ENCODE measurements at regions not wholly inside any gene's neighbourhood (a gene's known extent, or its start where the extent isn't known, plus 50 kb on each side); places are given as distances from the start of the nearest gene placed in this dataset.

- TF ChIP-seq CTCF (IDR thresholded peaks at IDR 0.05; ENCODE audit: borderline replicate concordance), result no peak
- Histone ChIP-seq H3K4me3 (no peak overlapping the region), H3K27ac (replicated peaks) (no peak overlapping the region), H3K27me3 (ENCODE audit: low read depth) (no peaks in the 10 kb centered on the region), H3K9me3 (replicated peaks) (peaks cover 15% of the 10 kb centered on the region), H3K36me3 (no peaks in the 10 kb centered on the region), H3K4me1 (no peaks in the 10 kb centered on the region)
- DNase-seq, result no peak
- intact Hi-C loops (cut with micrococcal nuclease), result no loop called here
Measured at GRCh38 chr3:177994976-177995375, 541.3 kb upstream of the KCNMB2 start.

- H3K27me3 ChIP-seq (ENCODE audit: low read depth), result no peaks in the 10 kb centered on the region
- no peaks in the 10 kb centered on the region for H3K36me3 ChIP-seq
- H3K27ac ChIP-seq (replicated peaks), result no peak overlapping the region
- H3K9me3 ChIP-seq (replicated peaks), result peaks cover 16% of the 10 kb centered on the region
- intact Hi-C loops (cut with micrococcal nuclease), result no loop called here
- TF ChIP-seq CTCF (IDR thresholded peaks at IDR 0.05; ENCODE audit: borderline replicate concordance), result no peak
- no peak overlapping the region for H3K4me3 ChIP-seq
- no peak for DNase-seq
- no peaks in the 10 kb centered on the region for H3K4me1 ChIP-seq
Measured at GRCh38 chr3:177995381-177996085, 540.7 kb upstream of the KCNMB2 start.

- no peak for DNase-seq
- H3K27ac ChIP-seq (replicated peaks), result no peak overlapping the region
- no peak overlapping the region for H3K4me3 ChIP-seq
- TF ChIP-seq CTCF (IDR thresholded peaks at IDR 0.05; ENCODE audit: borderline replicate concordance), result no peak
- peaks cover 16% of the 10 kb centered on the region for H3K9me3 ChIP-seq (replicated peaks)
- H3K36me3 ChIP-seq, result no peaks in the 10 kb centered on the region
- intact Hi-C loops (cut with micrococcal nuclease), result no loop called here
- H3K4me1 ChIP-seq, result no peaks in the 10 kb centered on the region
- no peaks in the 10 kb centered on the region for H3K27me3 ChIP-seq (ENCODE audit: low read depth)
Measured at GRCh38 chr3:178001670-178002101, 534.5 kb upstream of the KCNMB2 start.

GRCh38 chr3:178002113-178002512 lies 534.1 kb upstream of the KCNMB2 start:
- DNase-seq, result no peak
- Histone ChIP-seq H3K4me3 (no peak overlapping the region), H3K4me1 (no peaks in the 10 kb centered on the region), H3K27ac (replicated peaks) (no peak overlapping the region), H3K9me3 (replicated peaks) (peaks cover 16% of the 10 kb centered on the region), H3K36me3 (no peaks in the 10 kb centered on the region), H3K27me3 (ENCODE audit: low read depth) (no peaks in the 10 kb centered on the region)
- no peak for TF ChIP-seq CTCF (IDR thresholded peaks at IDR 0.05; ENCODE audit: borderline replicate concordance)
- intact Hi-C loops (cut with micrococcal nuclease), result no loop called here

GRCh38 chr3:178003756-178004155 lies 532.5 kb upstream of the KCNMB2 start:
- H3K4me3 ChIP-seq, result no peak overlapping the region
- H3K27ac ChIP-seq (replicated peaks), result no peak overlapping the region
- H3K4me1 ChIP-seq, result no peaks in the 10 kb centered on the region
- peaks cover 14% of the 10 kb centered on the region for H3K9me3 ChIP-seq (replicated peaks)
- H3K36me3 ChIP-seq, result no peaks in the 10 kb centered on the region
- no peaks in the 10 kb centered on the region for H3K27me3 ChIP-seq (ENCODE audit: low read depth)
- DNase-seq, result no peak
- intact Hi-C loops (cut with micrococcal nuclease), result no loop called here
- no peak for TF ChIP-seq CTCF (IDR thresholded peaks at IDR 0.05; ENCODE audit: borderline replicate concordance)

Measured in left ventricle myocardium inferior (tissue), 1 donor.